Suppressor macrophage treated with lipopolysaccharide for 4 hours (primary cell): ENCODE measurements at regions not wholly inside any gene's neighbourhood (a gene's known extent, or its start where the extent isn't known, plus 50 kb on each side); places are given as distances from the start of the nearest gene placed in this dataset.
A peak's percentile ranks its signal among the peaks of the same experiment; 100 is the strongest.

Source experiments
- DNase-seq: peaks from one replicate; pipeline ENCODE4 v3.0.0-alpha.2; 2020

- DNase-seq = peak; percentile 26
Observed at GRCh38 chr5:68542207-68542606, 326.7 kb downstream of the PIK3R1 start.

- peak; percentile 21 for DNase-seq
Observed at GRCh38 chr5:68543212-68543611, 327.7 kb downstream of the PIK3R1 start.

- DNase-seq = no peak
Observed at GRCh38 chr5:68544091-68544647, 328.6 kb downstream of the PIK3R1 start.

- no peak for DNase-seq
Observed at GRCh38 chr5:68544648-68545552, 329.3 kb downstream of the PIK3R1 start.

GRCh38 chr5:68545636-68546295, 330.2 kb downstream of the PIK3R1 start:
- no peak for DNase-seq

GRCh38 chr5:68547056-68547455, 331.5 kb downstream of the PIK3R1 start:
- no peak for DNase-seq

- no peak for DNase-seq
Observed at GRCh38 chr5:68547622-68548021, 332.1 kb downstream of the PIK3R1 start.

- no peak for DNase-seq
Observed at GRCh38 chr5:68548959-68549676, 333.6 kb downstream of the PIK3R1 start.

GRCh38 chr5:68550015-68550414, 334.5 kb downstream of the PIK3R1 start:
- DNase-seq = no peak

- no peak for DNase-seq
Observed at GRCh38 chr5:68551436-68551835, 335.9 kb downstream of the PIK3R1 start.

- DNase-seq = no peak
Observed at GRCh38 chr5:68554571-68555279, 339.2 kb downstream of the PIK3R1 start.

GRCh38 chr5:68555907-68556681, 340.5 kb downstream of the PIK3R1 start:
- no peak for DNase-seq

- DNase-seq = no peak
Observed at GRCh38 chr5:68557162-68557936, 341.8 kb downstream of the PIK3R1 start.

GRCh38 chr5:68562308-68562707, 346.8 kb downstream of the PIK3R1 start:
- DNase-seq = no peak

GRCh38 chr5:68565427-68565826, 349.9 kb downstream of the PIK3R1 start:
- DNase-seq = no peak

GRCh38 chr5:68576805-68577204, 361.2 kb downstream of the PIK3R1 start:
- no peak for DNase-seq

GRCh38 chr5:68582284-68582683, 366.7 kb downstream of the PIK3R1 start:
- no peak for DNase-seq

GRCh38 chr5:68587171-68587570, 371.6 kb downstream of the PIK3R1 start:
- no peak for DNase-seq

GRCh38 chr5:68591850-68592249, 376.3 kb downstream of the PIK3R1 start:
- no peak for DNase-seq

- DNase-seq = peak; percentile 9
Observed at GRCh38 chr5:68592351-68592750, 376.8 kb downstream of the PIK3R1 start.

GRCh38 chr5:68593211-68593671, 377.7 kb downstream of the PIK3R1 start:
- no peak for DNase-seq
